ENCODE measurements at regions not wholly inside any gene's neighbourhood (a gene's known extent, or its start where the extent isn't known, plus 50 kb on each side); places are given as distances from the start of the nearest gene placed in this dataset.

DNA sequence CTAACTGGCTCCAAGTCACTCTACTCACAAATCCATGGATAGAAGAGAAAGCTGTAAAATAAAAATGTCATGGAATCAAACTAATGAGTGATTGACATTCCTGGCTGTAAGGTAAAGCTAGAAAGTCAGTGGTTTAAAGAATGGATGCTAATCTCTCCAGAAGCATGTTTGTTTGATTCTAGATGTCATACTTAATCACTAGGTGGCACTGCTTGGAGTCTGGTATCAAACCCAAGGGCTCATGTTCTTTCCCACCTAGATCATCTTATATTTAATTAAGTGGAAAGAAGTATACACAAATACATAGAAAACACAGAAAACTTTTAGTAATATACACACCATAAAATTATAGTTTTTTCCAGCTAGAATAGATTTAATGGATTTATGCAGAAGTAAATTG, 2666.6 kb downstream of the PCDH7 start:
- TF ChIP-seq EZH2 (IDR thresholded peaks at IDR 0.05; ENCODE audit: insufficient read depth, poor library complexity, severe bottlenecking) (no peak), EZH2phosphoT487 (IDR thresholded peaks at IDR 0.05; ENCODE audit: insufficient read depth, low read depth) (no peak)
